Right atrium auricular region (tissue), 2 donors: ENCODE measurements at regions not wholly inside any gene's neighbourhood (a gene's known extent, or its start where the extent isn't known, plus 50 kb on each side); places are given as distances from the start of the nearest gene placed in this dataset.

Experiments
- DNase-seq: peaks from one replicate; pipeline ENCODE4 v3.0.0-alpha.2; 2019; ENCODE audit warnings: low spot score
- H3K27ac ChIP-seq, 2 donors: fragments of 200-600 bp; sonication (generic); 1 replicate in 1 of 2; 2 replicates in 1 of 2; pipeline ENCODE4 v1.5.1; 2016 to 2019
- H3K27me3 ChIP-seq, 2 donors: fragments of 200-600 bp; sonication (generic); one replicate each; pipeline versions ENCODE4 v1.5.1 to v1.6.0; 2017 to 2019
- H3K36me3 ChIP-seq: fragments of 200-600 bp; sonication (generic); one replicate; pipeline ENCODE4 v1.5.1; 2016
- H3K4me1 ChIP-seq, 2 donors: fragments of 200-600 bp; sonication (generic); one replicate each; pipeline versions ENCODE4 v1.5.1 to v1.6.0; 2017 to 2019
- H3K4me3 ChIP-seq, 2 donors: fragments of 200-600 bp; sonication (generic); 1 replicate in 1 of 2; 2 replicates in 1 of 2; pipeline ENCODE4 v1.5.1; 2017 to 2019; ENCODE audit warnings: mild to moderate bottlenecking in 1 of 2, moderate library complexity in 1 of 2
- H3K9me3 ChIP-seq, 2 donors: fragments of 200-600 bp; sonication (generic); one replicate each; pipeline ENCODE4 v1.5.1; 2019
- TF ChIP-seq, protein P1 (sequence below), 2 donors: fragments of 200-600 bp; sonication (generic); IDR thresholded peaks; one replicate each; pipeline ENCODE4 v1.5.1; 2019; ENCODE audit warnings: antibody characterized with exemption in 2 of 2

DNA sequence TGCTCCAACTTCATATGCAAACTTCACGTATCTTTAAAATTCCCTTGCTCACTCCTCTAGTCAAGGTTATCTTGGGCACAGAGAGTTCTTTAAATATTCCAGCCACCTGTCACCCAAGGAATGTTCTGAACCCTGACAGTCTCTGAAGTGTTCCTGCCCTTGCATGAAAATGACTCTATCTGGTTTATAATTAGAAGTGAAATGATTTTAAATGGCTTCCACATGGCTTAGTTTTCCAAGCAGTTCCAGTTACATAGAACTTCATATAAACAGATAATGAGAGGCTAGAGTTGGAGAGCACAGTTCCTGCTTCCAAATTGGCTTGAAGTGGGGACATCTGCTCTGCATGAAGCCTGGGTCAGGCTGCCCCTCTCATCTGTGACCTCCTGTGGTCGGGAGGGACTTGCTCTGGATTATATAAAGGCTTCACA is 81.9 kb downstream of the SLC4A3 start:
- H3K9me3 ChIP-seq = no peaks in the 10 kb centered on the region
- TF ChIP-seq, protein P1, sequence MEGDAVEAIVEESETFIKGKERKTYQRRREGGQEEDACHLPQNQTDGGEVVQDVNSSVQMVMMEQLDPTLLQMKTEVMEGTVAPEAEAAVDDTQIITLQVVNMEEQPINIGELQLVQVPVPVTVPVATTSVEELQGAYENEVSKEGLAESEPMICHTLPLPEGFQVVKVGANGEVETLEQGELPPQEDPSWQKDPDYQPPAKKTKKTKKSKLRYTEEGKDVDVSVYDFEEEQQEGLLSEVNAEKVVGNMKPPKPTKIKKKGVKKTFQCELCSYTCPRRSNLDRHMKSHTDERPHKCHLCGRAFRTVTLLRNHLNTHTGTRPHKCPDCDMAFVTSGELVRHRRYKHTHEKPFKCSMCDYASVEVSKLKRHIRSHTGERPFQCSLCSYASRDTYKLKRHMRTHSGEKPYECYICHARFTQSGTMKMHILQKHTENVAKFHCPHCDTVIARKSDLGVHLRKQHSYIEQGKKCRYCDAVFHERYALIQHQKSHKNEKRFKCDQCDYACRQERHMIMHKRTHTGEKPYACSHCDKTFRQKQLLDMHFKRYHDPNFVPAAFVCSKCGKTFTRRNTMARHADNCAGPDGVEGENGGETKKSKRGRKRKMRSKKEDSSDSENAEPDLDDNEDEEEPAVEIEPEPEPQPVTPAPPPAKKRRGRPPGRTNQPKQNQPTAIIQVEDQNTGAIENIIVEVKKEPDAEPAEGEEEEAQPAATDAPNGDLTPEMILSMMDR (IDR thresholded peaks at IDR 0.05) = no peak
- H3K4me1 ChIP-seq = peaks cover 0 to 4% of the 10 kb centered on the region in 2 donors
- no peaks in the 10 kb centered on the region for H3K36me3 ChIP-seq
- H3K4me3 ChIP-seq = no peak overlapping the region
- peak; percentile 23 for DNase-seq
- H3K27ac ChIP-seq = peak overlapping the region; percentile 26 to 81
- H3K27me3 ChIP-seq = no peaks in the 10 kb centered on the region

DNA sequence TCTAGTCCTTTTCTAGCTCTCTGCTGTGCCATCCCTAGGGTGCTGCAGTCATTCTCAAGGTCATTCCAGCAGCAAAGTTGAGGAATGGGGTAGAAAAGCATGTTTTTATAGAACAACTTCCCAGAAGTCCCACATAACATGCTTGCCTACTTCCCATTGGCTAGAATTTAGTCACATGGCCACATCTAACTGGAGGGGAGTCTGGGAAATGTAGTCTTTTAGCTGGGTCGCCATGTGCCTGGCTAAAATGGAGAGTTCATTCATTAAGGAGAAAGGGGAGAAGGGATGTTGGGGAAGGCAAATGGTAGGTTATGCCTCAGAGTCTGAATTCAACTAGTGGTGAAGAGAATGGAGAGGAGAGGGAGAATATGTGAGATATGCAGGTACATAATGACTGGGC is 85.7 kb downstream of the SLC4A3 start:
- Histone ChIP-seq H3K27me3 (no peaks in the 10 kb centered on the region), H3K4me3 (no peak overlapping the region), H3K27ac (no peak overlapping the region), H3K36me3 (no peaks in the 10 kb centered on the region), H3K9me3 (no peaks in the 10 kb centered on the region), H3K4me1 (no peaks in the 10 kb centered on the region)
- no peak for DNase-seq
- TF ChIP-seq, protein P1 (IDR thresholded peaks at IDR 0.05) = no peak

DNA sequence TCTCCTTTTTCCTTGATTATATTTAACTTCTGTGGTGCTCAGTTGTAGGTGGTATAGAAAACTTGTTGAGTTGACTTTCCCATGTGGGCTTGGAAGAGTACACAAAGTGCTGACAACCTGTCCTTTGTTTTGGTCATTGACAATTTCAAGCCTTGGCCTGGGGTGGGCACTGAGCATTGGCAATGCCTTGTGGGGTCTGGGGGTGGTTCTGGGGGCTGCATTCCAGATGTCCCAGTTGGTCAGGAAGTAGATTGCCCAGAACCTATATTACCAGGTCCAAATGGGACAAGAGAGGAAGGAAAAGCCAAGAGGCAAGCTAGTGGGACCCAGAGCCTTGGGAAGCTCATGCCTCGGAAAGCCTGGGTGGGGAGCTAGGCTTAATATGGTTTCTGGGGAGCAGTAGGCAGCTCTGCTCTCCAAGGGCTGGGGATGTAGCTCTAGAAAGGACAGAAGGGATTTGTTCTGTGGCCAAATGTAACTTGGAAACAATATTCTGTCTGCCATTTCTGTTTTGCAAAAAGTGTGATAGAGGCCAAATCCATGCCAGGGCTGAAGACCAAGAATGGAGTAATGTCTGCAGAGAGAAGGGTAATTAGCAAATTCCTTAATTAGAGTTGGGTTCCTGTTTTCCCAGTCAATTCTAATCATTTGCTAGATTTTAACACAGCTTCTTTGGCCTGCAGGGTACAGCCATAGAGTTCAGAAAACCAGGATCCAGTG is 87.4 kb downstream of the SLC4A3 start:
- Histone ChIP-seq H3K27me3 (no peaks in the 10 kb centered on the region), H3K9me3 (no peaks in the 10 kb centered on the region), H3K36me3 (no peaks in the 10 kb centered on the region), H3K4me3 (no peak overlapping the region), H3K27ac (no peak overlapping the region), H3K4me1 (peaks cover 0 to 7% of the 10 kb centered on the region in 2 donors)
- TF ChIP-seq, protein P1 (IDR thresholded peaks at IDR 0.05) = no peak
- no peak for DNase-seq

DNA sequence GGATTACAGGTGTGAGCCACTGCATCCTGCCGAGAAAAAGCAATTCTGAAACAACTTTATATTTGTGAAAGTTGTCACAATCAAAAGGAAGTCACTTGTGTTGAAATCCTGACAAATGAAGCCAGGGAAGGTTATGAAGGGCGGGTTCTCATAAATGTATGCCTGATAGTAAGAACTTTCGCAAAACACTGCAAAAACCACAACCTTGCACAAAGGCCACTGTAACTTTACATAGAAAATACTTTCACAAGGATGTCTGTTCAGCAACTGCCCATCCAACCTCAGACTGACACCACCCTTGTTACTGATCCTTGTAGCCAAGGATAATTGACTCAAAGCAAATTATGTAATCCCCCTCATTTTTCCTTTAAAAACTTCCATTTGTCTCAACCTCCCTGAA is 90.6 kb downstream of the SLC4A3 start:
- TF ChIP-seq, protein P1 (IDR thresholded peaks at IDR 0.05) = no peak
- no peaks in the 10 kb centered on the region for H3K36me3 ChIP-seq
- peaks cover 0 to 12% of the 10 kb centered on the region in 2 donors for H3K4me1 ChIP-seq
- no peak overlapping the region for H3K27ac ChIP-seq
- no peak for DNase-seq
- no peaks in the 10 kb centered on the region for H3K9me3 ChIP-seq
- H3K27me3 ChIP-seq = no peaks in the 10 kb centered on the region
- no peak overlapping the region for H3K4me3 ChIP-seq

DNA sequence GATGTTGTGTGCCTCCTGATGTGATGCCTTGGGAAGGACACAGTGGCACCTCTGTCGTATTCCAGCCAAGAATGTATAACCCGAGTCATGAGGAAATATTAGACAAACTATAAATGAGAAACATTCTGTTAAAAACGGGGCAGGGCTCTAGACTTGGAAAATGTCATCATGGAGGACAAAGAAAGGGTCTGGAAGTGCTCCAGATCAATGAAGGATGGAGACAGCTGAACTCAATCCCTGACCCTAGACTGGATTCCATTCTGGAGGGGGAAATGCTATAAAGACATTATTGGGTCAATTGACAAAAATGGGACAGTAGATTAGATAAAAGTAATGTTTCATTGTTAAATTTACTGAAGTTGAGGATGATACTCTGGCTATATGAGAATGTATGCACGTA is 92.1 kb downstream of the SLC4A3 start:
- TF ChIP-seq, protein P1 (IDR thresholded peaks at IDR 0.05) = no peak
- Histone ChIP-seq H3K4me3 (no peak overlapping the region), H3K4me1 (peaks cover 0 to 14% of the 10 kb centered on the region in 2 donors), H3K36me3 (no peaks in the 10 kb centered on the region), H3K27ac (no peak overlapping the region), H3K9me3 (no peaks in the 10 kb centered on the region), H3K27me3 (no peaks in the 10 kb centered on the region)
- no peak for DNase-seq

DNA sequence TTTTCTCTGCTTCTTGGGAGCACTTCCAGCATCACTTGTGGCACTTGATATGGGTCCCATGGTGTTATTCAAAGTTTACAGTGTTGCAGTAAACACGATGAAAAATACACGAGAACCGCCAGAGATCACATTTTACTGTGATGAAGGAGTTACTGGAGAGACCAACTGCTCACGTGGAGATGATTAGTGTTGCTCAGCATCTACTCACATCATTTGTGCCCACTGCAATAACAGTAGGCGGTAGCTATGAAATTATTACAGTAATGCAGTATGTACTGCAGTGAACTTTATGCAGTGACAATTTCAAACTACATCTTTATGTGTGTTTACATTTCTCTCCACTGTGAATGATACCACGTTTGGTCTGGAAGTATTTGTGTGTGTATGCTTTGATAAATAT is 93.5 kb downstream of the SLC4A3 start:
- no peaks in the 10 kb centered on the region for H3K36me3 ChIP-seq
- no peaks in the 10 kb centered on the region for H3K27me3 ChIP-seq
- no peak overlapping the region for H3K4me3 ChIP-seq
- H3K27ac ChIP-seq = no peak overlapping the region
- DNase-seq = no peak
- H3K4me1 ChIP-seq = peaks cover 0 to 14% of the 10 kb centered on the region in 2 donors
- H3K9me3 ChIP-seq = no peaks in the 10 kb centered on the region
- TF ChIP-seq, protein P1 (IDR thresholded peaks at IDR 0.05) = no peak
